Chondrocyte (in vitro differentiated cells): ENCODE measurements at regions not wholly inside any gene's neighbourhood (a gene's known extent, or its start where the extent isn't known, plus 50 kb on each side); places are given as distances from the start of the nearest gene placed in this dataset.

Source experiments
- DNase-seq: peaks from one replicate; pipeline ENCODE4 v3.0.0; 2021; ENCODE audit warnings: mixed read lengths, low spot score
- H3K27ac Mint-ChIP-seq: one replicate; pipeline ENCODE4 v1.8.0; 2021; ENCODE audit warnings: mild to moderate bottlenecking, moderate library complexity, mixed read lengths; ENCODE audit not compliant: unreplicated experiment
- H3K27me3 Mint-ChIP-seq: 2 replicates; pipeline ENCODE4 v1.8.0; 2021; ENCODE audit warnings: low read depth, mixed read lengths
- H3K36me3 Mint-ChIP-seq: 2 replicates; pipeline ENCODE4 v1.8.0; 2021; ENCODE audit warnings: low read depth, mixed read lengths
- H3K4me1 Mint-ChIP-seq: 2 replicates; pipeline ENCODE4 v1.8.0; 2021; ENCODE audit warnings: low read depth, mild to moderate bottlenecking, mixed read lengths
- H3K4me3 Mint-ChIP-seq: one replicate; pipeline ENCODE4 v1.8.0; 2021; ENCODE audit warnings: mild to moderate bottlenecking, moderate library complexity, mixed read lengths; ENCODE audit not compliant: unreplicated experiment
- H3K9me3 Mint-ChIP-seq: 2 replicates; pipeline ENCODE4 v1.8.0; 2021; ENCODE audit warnings: low read depth, mixed read lengths
- CTCF ChIP-seq: fragments of 200-600 bp; sonication (generic); IDR thresholded peaks from 2 replicates; pipeline ENCODE4 v1.5.0; 2021; ENCODE audit warnings: antibody characterized with exemption, mild to moderate bottlenecking, moderate library complexity

GRCh38 chr1:228937851-228938536 lies 202.7 kb downstream of the RHOU start:
- Mint-ChIP-seq H3K4me1 (peaks cover 14% of the 10 kb centered on the region), H3K27me3 (peaks cover 13% of the 10 kb centered on the region), H3K27ac (peak overlapping the region; percentile 81), H3K4me3 (no peak overlapping the region), H3K9me3 (no peaks in the 10 kb centered on the region), H3K36me3 (peaks cover 2% of the 10 kb centered on the region)
- no peak for DNase-seq
- no peak for TF ChIP-seq CTCF

GRCh38 chr1:228938537-228938901 lies 203.2 kb downstream of the RHOU start:
- H3K27ac Mint-ChIP-seq: peak overlapping the region; percentile 81
- H3K27me3 Mint-ChIP-seq: peaks cover 12% of the 10 kb centered on the region
- TF ChIP-seq CTCF: no peak
- DNase-seq: no peak
- no peak overlapping the region for H3K4me3 Mint-ChIP-seq
- H3K36me3 Mint-ChIP-seq: peaks cover 2% of the 10 kb centered on the region
- H3K4me1 Mint-ChIP-seq: peaks cover 14% of the 10 kb centered on the region
- no peaks in the 10 kb centered on the region for H3K9me3 Mint-ChIP-seq

GRCh38 chr1:228939001-228939691 lies 203.9 kb downstream of the RHOU start:
- H3K27ac Mint-ChIP-seq: peak overlapping the region; percentile 22
- H3K27me3 Mint-ChIP-seq: peaks cover 7% of the 10 kb centered on the region
- H3K36me3 Mint-ChIP-seq: no peaks in the 10 kb centered on the region
- H3K4me3 Mint-ChIP-seq: no peak overlapping the region
- H3K9me3 Mint-ChIP-seq: no peaks in the 10 kb centered on the region
- no peak for TF ChIP-seq CTCF
- peaks cover 14% of the 10 kb centered on the region for H3K4me1 Mint-ChIP-seq
- DNase-seq: no peak

GRCh38 chr1:228939881-228940392 lies 204.7 kb downstream of the RHOU start:
- no peaks in the 10 kb centered on the region for H3K9me3 Mint-ChIP-seq
- H3K27me3 Mint-ChIP-seq: peaks cover 3% of the 10 kb centered on the region
- no peak for DNase-seq
- H3K27ac Mint-ChIP-seq: no peak overlapping the region
- H3K4me3 Mint-ChIP-seq: no peak overlapping the region
- H3K4me1 Mint-ChIP-seq: peaks cover 14% of the 10 kb centered on the region
- TF ChIP-seq CTCF: no peak
- H3K36me3 Mint-ChIP-seq: no peaks in the 10 kb centered on the region

- Mint-ChIP-seq H3K36me3 (no peaks in the 10 kb centered on the region), H3K4me1 (peaks cover 14% of the 10 kb centered on the region), H3K4me3 (no peak overlapping the region), H3K9me3 (no peaks in the 10 kb centered on the region), H3K27me3 (peaks cover 3% of the 10 kb centered on the region), H3K27ac (no peak overlapping the region)
- DNase-seq: no peak
- no peak for TF ChIP-seq CTCF
These were observed 205.2 kb downstream of the RHOU start for GRCh38 chr1:228940526-228940925.
